ENCODE measurements at regions not wholly inside any gene's neighbourhood (a gene's known extent, or its start where the extent isn't known, plus 50 kb on each side); places are given as distances from the start of the nearest gene placed in this dataset.

- POLR2A ChIA-PET = no interaction called here
- CTCF ChIA-PET = no interaction called here
- H3K27me3 ChIP-seq (replicated peaks in 2 of 5; ENCODE audit: control insufficient read depth in 4 of 5, insufficient read depth in 5 of 5, low read length in 4 of 5) = no peaks in the 10 kb centered on the region
- no peak overlapping the region for H3K27ac ChIP-seq (ENCODE audit: insufficient read depth in 1 of 2, low read depth in 1 of 2, low read length in 2 of 2, poor library complexity in 1 of 2, severe bottlenecking in 2 of 2)
- no peaks in the 10 kb centered on the region for H3K36me3 ChIP-seq (ENCODE audit: control insufficient read depth in 4 of 4, insufficient read depth in 4 of 4, low read length in 3 of 4)
- H3K4me1 ChIP-seq (ENCODE audit: control extremely low read depth in 1 of 4, control insufficient read depth in 4 of 4, insufficient read depth in 4 of 4, low read length in 3 of 4) = peaks cover 13 to 26% (median 21%) of the 10 kb centered on the region in 4 experiments
- no peak overlapping the region for H3K4me3 ChIP-seq (ENCODE audit: control insufficient read depth in 1 of 7, extremely low read depth in 1 of 7, insufficient read depth in 4 of 7, low read depth in 2 of 7, low read length in 6 of 7)
- 100% methylated on average over 1 of the region's 2 CpGs for WGBS (ENCODE audit: insufficient coverage)
- no peaks in the 10 kb centered on the region for H3K9me3 ChIP-seq (ENCODE audit: control extremely low read depth in 1 of 5, control insufficient read depth in 4 of 5, insufficient read depth in 2 of 5, low read depth in 1 of 5, low read length in 4 of 5)
- peak in 1 of 3 donors; percentile 28 for DNase-seq
Observed at GRCh38 chr12:92360543-92360942, 214.9 kb upstream of the BTG1 start.

- ChIA-PET POLR2A (no interaction called here), CTCF (no interaction called here)
- no peaks in the 10 kb centered on the region for H3K36me3 ChIP-seq (ENCODE audit: control insufficient read depth in 4 of 4, insufficient read depth in 4 of 4, low read length in 3 of 4)
- no peak overlapping the region for H3K4me3 ChIP-seq (ENCODE audit: control insufficient read depth in 1 of 7, extremely low read depth in 1 of 7, insufficient read depth in 4 of 7, low read depth in 2 of 7, low read length in 6 of 7)
- H3K9me3 ChIP-seq (ENCODE audit: control extremely low read depth in 1 of 5, control insufficient read depth in 4 of 5, insufficient read depth in 2 of 5, low read depth in 1 of 5, low read length in 4 of 5) = no peaks in the 10 kb centered on the region
- DNase-seq = no peak
- H3K27me3 ChIP-seq (replicated peaks in 2 of 5; ENCODE audit: control insufficient read depth in 4 of 5, insufficient read depth in 5 of 5, low read length in 4 of 5) = no peaks in the 10 kb centered on the region
- no peak overlapping the region for H3K27ac ChIP-seq (ENCODE audit: insufficient read depth in 1 of 2, low read depth in 1 of 2, low read length in 2 of 2, poor library complexity in 1 of 2, severe bottlenecking in 2 of 2)
- no CpG with 5 or more reads among the region's 2 CpGs for WGBS (ENCODE audit: insufficient coverage)
- H3K4me1 ChIP-seq (ENCODE audit: control extremely low read depth in 1 of 4, control insufficient read depth in 4 of 4, insufficient read depth in 4 of 4, low read length in 3 of 4) = peaks cover 11 to 26% (median 21%) of the 10 kb centered on the region in 4 experiments
Observed at GRCh38 chr12:92359581-92360209, 214.0 kb upstream of the BTG1 start.

- ChIA-PET POLR2A (no interaction called here), CTCF (no interaction called here)
- no peak overlapping the region for H3K27ac ChIP-seq (ENCODE audit: insufficient read depth in 1 of 2, low read depth in 1 of 2, low read length in 2 of 2, poor library complexity in 1 of 2, severe bottlenecking in 2 of 2)
- H3K4me1 ChIP-seq (ENCODE audit: control extremely low read depth in 1 of 4, control insufficient read depth in 4 of 4, insufficient read depth in 4 of 4, low read length in 3 of 4) = peaks cover 5 to 10% (median 8%) of the 10 kb centered on the region in 4 experiments
- 100% methylated on average over 1 of the region's 5 CpGs for WGBS (ENCODE audit: insufficient coverage)
- no peak overlapping the region for H3K4me3 ChIP-seq (ENCODE audit: control insufficient read depth in 1 of 7, extremely low read depth in 1 of 7, insufficient read depth in 4 of 7, low read depth in 2 of 7, low read length in 6 of 7)
- H3K27me3 ChIP-seq (replicated peaks in 2 of 5; ENCODE audit: control insufficient read depth in 4 of 5, insufficient read depth in 5 of 5, low read length in 4 of 5) = no peaks in the 10 kb centered on the region
- H3K9me3 ChIP-seq (ENCODE audit: control extremely low read depth in 1 of 5, control insufficient read depth in 4 of 5, insufficient read depth in 2 of 5, low read depth in 1 of 5, low read length in 4 of 5) = no peaks in the 10 kb centered on the region
- no peaks in the 10 kb centered on the region for H3K36me3 ChIP-seq (ENCODE audit: control insufficient read depth in 4 of 4, insufficient read depth in 4 of 4, low read length in 3 of 4)
- peak in 1 of 3 donors; percentile 13 for DNase-seq
Observed at GRCh38 chr12:92357584-92358261, 212.1 kb upstream of the BTG1 start.

- Histone ChIP-seq H3K27me3 (replicated peaks in 2 of 5; ENCODE audit: control insufficient read depth in 4 of 5, insufficient read depth in 5 of 5, low read length in 4 of 5) (no peaks in the 10 kb centered on the region), H3K9me3 (ENCODE audit: control extremely low read depth in 1 of 5, control insufficient read depth in 4 of 5, insufficient read depth in 2 of 5, low read depth in 1 of 5, low read length in 4 of 5) (peaks cover 0 to 1% (median 0%) of the 10 kb centered on the region in 5 experiments), H3K4me1 (ENCODE audit: control extremely low read depth in 1 of 4, control insufficient read depth in 4 of 4, insufficient read depth in 4 of 4, low read length in 3 of 4) (peaks cover 0 to 9% (median 4%) of the 10 kb centered on the region in 4 experiments), H3K36me3 (ENCODE audit: control insufficient read depth in 4 of 4, insufficient read depth in 4 of 4, low read length in 3 of 4) (no peaks in the 10 kb centered on the region), H3K27ac (ENCODE audit: insufficient read depth in 1 of 2, low read depth in 1 of 2, low read length in 2 of 2, poor library complexity in 1 of 2, severe bottlenecking in 2 of 2) (no peak overlapping the region), H3K4me3 (ENCODE audit: control insufficient read depth in 1 of 7, extremely low read depth in 1 of 7, insufficient read depth in 4 of 7, low read depth in 2 of 7, low read length in 6 of 7) (no peak overlapping the region)
- peak in 2 of 3 donors; percentile 56 to 58 for DNase-seq
- POLR2A ChIA-PET = no interaction called here
- CTCF ChIA-PET = interaction anchor here (0.8 kb wide), 1 partner anchor 16 kb away, joined by 3 read pairs; no protein-coding TSS in a partner anchor
- 9% methylated on average over 2 of the region's 2 CpGs for WGBS (ENCODE audit: insufficient coverage)
Observed at GRCh38 chr12:92356425-92356824, 210.8 kb upstream of the BTG1 start.

- peaks cover 0 to 5% (median 0%) of the 10 kb centered on the region in 5 experiments for H3K9me3 ChIP-seq (ENCODE audit: control extremely low read depth in 1 of 5, control insufficient read depth in 4 of 5, insufficient read depth in 2 of 5, low read depth in 1 of 5, low read length in 4 of 5)
- no peak overlapping the region for H3K27ac ChIP-seq (ENCODE audit: insufficient read depth in 1 of 2, low read depth in 1 of 2, low read length in 2 of 2, poor library complexity in 1 of 2, severe bottlenecking in 2 of 2)
- H3K4me1 ChIP-seq (ENCODE audit: control extremely low read depth in 1 of 4, control insufficient read depth in 4 of 4, insufficient read depth in 4 of 4, low read length in 3 of 4) = no peaks in the 10 kb centered on the region
- H3K36me3 ChIP-seq (ENCODE audit: control insufficient read depth in 4 of 4, insufficient read depth in 4 of 4, low read length in 3 of 4) = no peaks in the 10 kb centered on the region
- ChIA-PET POLR2A (no interaction called here), CTCF (no interaction called here)
- WGBS (ENCODE audit: insufficient coverage) = no CpG with 5 or more reads among the region's 1 CpG
- no peaks in the 10 kb centered on the region for H3K27me3 ChIP-seq (replicated peaks in 2 of 5; ENCODE audit: control insufficient read depth in 4 of 5, insufficient read depth in 5 of 5, low read length in 4 of 5)
- H3K4me3 ChIP-seq (ENCODE audit: control insufficient read depth in 1 of 7, extremely low read depth in 1 of 7, insufficient read depth in 4 of 7, low read depth in 2 of 7, low read length in 6 of 7) = no peak overlapping the region
- no peak for DNase-seq
Observed at GRCh38 chr12:92349635-92350034, 204.0 kb upstream of the BTG1 start.

GRCh38 chr12:92342574-92342973 lies 196.9 kb upstream of the BTG1 start:
- peaks cover 0 to 5% (median 0%) of the 10 kb centered on the region in 5 experiments for H3K9me3 ChIP-seq (ENCODE audit: control extremely low read depth in 1 of 5, control insufficient read depth in 4 of 5, insufficient read depth in 2 of 5, low read depth in 1 of 5, low read length in 4 of 5)
- no peak for DNase-seq
- H3K27me3 ChIP-seq (replicated peaks in 2 of 5; ENCODE audit: control insufficient read depth in 4 of 5, insufficient read depth in 5 of 5, low read length in 4 of 5) = no peaks in the 10 kb centered on the region
- H3K4me3 ChIP-seq (ENCODE audit: control insufficient read depth in 1 of 7, extremely low read depth in 1 of 7, insufficient read depth in 4 of 7, low read depth in 2 of 7, low read length in 6 of 7) = no peak overlapping the region
- WGBS (ENCODE audit: insufficient coverage) = no CpG with 5 or more reads among the region's 1 CpG
- H3K27ac ChIP-seq (ENCODE audit: insufficient read depth in 1 of 2, low read depth in 1 of 2, low read length in 2 of 2, poor library complexity in 1 of 2, severe bottlenecking in 2 of 2) = no peak overlapping the region
- POLR2A ChIA-PET = interaction anchor here (0.6 kb wide), 1 partner anchor 101 kb away, joined by 5 read pairs; no protein-coding TSS in a partner anchor
- CTCF ChIA-PET = interaction anchor here (0.7 kb wide), 1 partner anchor 50 kb away, joined by 4 read pairs; no protein-coding TSS in a partner anchor
- H3K4me1 ChIP-seq (ENCODE audit: control extremely low read depth in 1 of 4, control insufficient read depth in 4 of 4, insufficient read depth in 4 of 4, low read length in 3 of 4) = peaks cover 5 to 18% (median 10%) of the 10 kb centered on the region in 4 experiments
- no peaks in the 10 kb centered on the region for H3K36me3 ChIP-seq (ENCODE audit: control insufficient read depth in 4 of 4, insufficient read depth in 4 of 4, low read length in 3 of 4)

- Histone ChIP-seq H3K27ac (ENCODE audit: insufficient read depth in 1 of 2, low read depth in 1 of 2, low read length in 2 of 2, poor library complexity in 1 of 2, severe bottlenecking in 2 of 2) (peak overlapping the region in 1 of 2 experiments; percentile 62), H3K4me3 (ENCODE audit: control insufficient read depth in 1 of 7, extremely low read depth in 1 of 7, insufficient read depth in 4 of 7, low read depth in 2 of 7, low read length in 6 of 7) (peak overlapping the region in 5 of 7 experiments; percentile 19 to 73 (median 40)), H3K27me3 (replicated peaks in 2 of 5; ENCODE audit: control insufficient read depth in 4 of 5, insufficient read depth in 5 of 5, low read length in 4 of 5) (no peaks in the 10 kb centered on the region), H3K4me1 (ENCODE audit: control extremely low read depth in 1 of 4, control insufficient read depth in 4 of 4, insufficient read depth in 4 of 4, low read length in 3 of 4) (peaks cover 5 to 18% (median 10%) of the 10 kb centered on the region in 4 experiments), H3K36me3 (ENCODE audit: control insufficient read depth in 4 of 4, insufficient read depth in 4 of 4, low read length in 3 of 4) (no peaks in the 10 kb centered on the region), H3K9me3 (ENCODE audit: control extremely low read depth in 1 of 5, control insufficient read depth in 4 of 5, insufficient read depth in 2 of 5, low read depth in 1 of 5, low read length in 4 of 5) (peaks cover 0 to 5% (median 0%) of the 10 kb centered on the region in 5 experiments)
- WGBS (ENCODE audit: insufficient coverage) = 2% methylated on average over 8 of the region's 13 CpGs
- ChIA-PET POLR2A (no interaction called here), CTCF (interaction anchor here (0.6 to 1.3 kb wide), 3 partner anchors 15 to 196 kb away, joined by 3 read pairs; partner anchors contain the start of gene BTG1)
- peak in 2 of 3 donors; percentile 30 to 60 for DNase-seq
Observed at GRCh38 chr12:92341065-92341668, 195.5 kb upstream of the BTG1 start.
